OCI-LY3 (cell line): ENCODE measurements at regions not wholly inside any gene's neighbourhood (a gene's known extent, or its start where the extent isn't known, plus 50 kb on each side); places are given as distances from the start of the nearest gene placed in this dataset.

Experiments
- H2AFZ ChIP-seq: fragments of 200-600, 300-600 bp; shearing (Covaris generic); 2 replicates; pipeline ENCODE4 v1.6.0; 2014; ENCODE audit warnings: antibody characterized with exemption, low read depth, low read length
- H3K27ac ChIP-seq: fragments of 200-600, 300-600 bp; sonication (generic); 2 replicates; pipeline ENCODE4 v1.5.1; 2014; ENCODE audit warnings: mild to moderate bottlenecking, low read length, moderate library complexity, mixed read lengths
- H3K27me3 ChIP-seq: fragments of 200-600, 300-600 bp; sonication (generic); 2 replicates; pipeline ENCODE4 v1.6.1; 2014; ENCODE audit warnings: low read depth, low read length, mixed read lengths
- H3K36me3 ChIP-seq: fragments of 200-600, 300-600 bp; sonication (generic); replicated peaks from 2 replicates; pipeline ENCODE3; 2014; ENCODE audit warnings: low read depth, low read length, mixed read lengths
- H3K4me1 ChIP-seq: fragments of 300-600, 200-600 bp; sonication (generic); 2 replicates; pipeline ENCODE4 v1.6.1; 2014; ENCODE audit warnings: low read length, mixed read lengths
- H3K4me2 ChIP-seq: fragments of 200-600, 300-600 bp; sonication (generic); 2 replicates; pipeline ENCODE4 v1.6.1; 2014; ENCODE audit warnings: low read length, mixed read lengths
- H3K4me3 ChIP-seq: fragments of 300-600, 200-600 bp; sonication (generic); 2 replicates; pipeline ENCODE4 v1.5.1; 2014; ENCODE audit warnings: antibody characterized with exemption, mild to moderate bottlenecking, low read length, moderate library complexity
- H3K79me2 ChIP-seq: fragments of 300-600, 200-600 bp; shearing (Covaris generic); 2 replicates; pipeline ENCODE4 v1.6.1; 2014; ENCODE audit warnings: mild to moderate bottlenecking, low read length, mixed read lengths
- H3K9ac ChIP-seq: fragments of 300-600, 200-600 bp; shearing (Covaris generic); 2 replicates; pipeline ENCODE4 v1.6.0; 2014; ENCODE audit warnings: mild to moderate bottlenecking, low read length, moderate library complexity
- H3K9me3 ChIP-seq: fragments of 200-600, 300-600 bp; shearing (Covaris generic); 2 replicates; pipeline ENCODE4 v1.6.1; 2014; ENCODE audit warnings: low read length, mixed read lengths; ENCODE audit not compliant: insufficient read depth
- H4K20me1 ChIP-seq: fragments of 200-600, 300-600 bp; sonication (generic); 2 replicates; pipeline ENCODE4 v1.6.1; 2016; ENCODE audit warnings: low read length, mixed read lengths; ENCODE audit not compliant: insufficient read depth
- CTCF ChIP-seq: fragments of 200-600, 300-600 bp; sonication (generic); IDR thresholded peaks from 2 replicates; pipeline ENCODE4 v1.5.1; 2014; ENCODE audit warnings: antibody characterized with exemption, low read length, low read depth
- EZH2phosphoT487 ChIP-seq: fragments of 200-600 bp; shearing (Covaris generic); IDR thresholded peaks from 2 replicates; pipeline ENCODE4 v1.6.1; 2018; ENCODE audit warnings: antibody characterized with exemption, mixed run types, low read depth

GRCh38 chr13:47298506-47298905 is 401.7 kb upstream of the HTR2A start:
- Histone ChIP-seq H3K27ac (no peak overlapping the region), H4K20me1 (no peaks in the 10 kb centered on the region), H3K79me2 (no peaks in the 10 kb centered on the region), H3K27me3 (no peaks in the 10 kb centered on the region), H3K9me3 (no peaks in the 10 kb centered on the region), H3K4me2 (no peak overlapping the region), H3K36me3 (no peaks in the 10 kb centered on the region), H3K4me1 (no peaks in the 10 kb centered on the region), H3K9ac (no peak overlapping the region), H2AFZ (no peak overlapping the region), H3K4me3 (no peak overlapping the region)
- no peak for TF ChIP-seq EZH2phosphoT487
- no peak for TF ChIP-seq CTCF

GRCh38 chr13:47294691-47295090 is 397.8 kb upstream of the HTR2A start:
- no peaks in the 10 kb centered on the region for H3K36me3 ChIP-seq
- H3K4me3 ChIP-seq: no peak overlapping the region
- no peaks in the 10 kb centered on the region for H4K20me1 ChIP-seq
- H2AFZ ChIP-seq: no peak overlapping the region
- H3K27ac ChIP-seq: no peak overlapping the region
- no peaks in the 10 kb centered on the region for H3K9me3 ChIP-seq
- TF ChIP-seq EZH2phosphoT487 (no peak), CTCF (no peak)
- no peak overlapping the region for H3K9ac ChIP-seq
- no peaks in the 10 kb centered on the region for H3K79me2 ChIP-seq
- no peaks in the 10 kb centered on the region for H3K4me1 ChIP-seq
- no peaks in the 10 kb centered on the region for H3K27me3 ChIP-seq
- H3K4me2 ChIP-seq: no peak overlapping the region

GRCh38 chr13:47291107-47291656 is 394.3 kb upstream of the HTR2A start:
- Histone ChIP-seq H3K79me2 (no peaks in the 10 kb centered on the region), H3K9ac (no peak overlapping the region), H3K9me3 (no peaks in the 10 kb centered on the region), H2AFZ (no peak overlapping the region), H3K27ac (no peak overlapping the region), H3K36me3 (no peaks in the 10 kb centered on the region), H3K4me1 (no peaks in the 10 kb centered on the region), H4K20me1 (no peaks in the 10 kb centered on the region), H3K27me3 (no peaks in the 10 kb centered on the region), H3K4me2 (no peak overlapping the region), H3K4me3 (no peak overlapping the region)
- TF ChIP-seq CTCF: no peak
- TF ChIP-seq EZH2phosphoT487: no peak

GRCh38 chr13:47289567-47289966 is 392.7 kb upstream of the HTR2A start:
- Histone ChIP-seq H4K20me1 (no peaks in the 10 kb centered on the region), H3K9ac (no peak overlapping the region), H3K79me2 (no peaks in the 10 kb centered on the region), H3K36me3 (no peaks in the 10 kb centered on the region), H3K9me3 (no peaks in the 10 kb centered on the region), H3K4me2 (no peak overlapping the region), H3K27ac (no peak overlapping the region), H3K4me1 (no peaks in the 10 kb centered on the region), H2AFZ (no peak overlapping the region), H3K27me3 (no peaks in the 10 kb centered on the region), H3K4me3 (no peak overlapping the region)
- TF ChIP-seq EZH2phosphoT487: no peak
- no peak for TF ChIP-seq CTCF
